ENCODE measurements at regions not wholly inside any gene's neighbourhood (a gene's known extent, or its start where the extent isn't known, plus 50 kb on each side); places are given as distances from the start of the nearest gene placed in this dataset.

DNA sequence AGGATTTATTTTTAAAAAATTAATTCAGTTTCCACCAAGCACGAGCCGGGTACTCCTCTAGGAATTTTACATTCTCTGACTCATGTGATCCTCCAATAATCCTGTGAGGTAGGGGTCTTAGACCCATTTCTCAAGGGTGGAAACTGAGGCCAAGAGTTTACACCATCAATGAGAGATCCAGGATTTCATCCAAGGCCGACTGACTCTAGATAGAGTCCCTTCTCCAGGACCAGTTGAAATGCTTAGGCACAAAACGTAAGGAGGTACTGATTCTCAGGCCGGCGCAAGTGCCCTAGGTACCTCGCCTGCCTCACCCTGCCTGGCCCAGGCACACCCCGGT, 95.7 kb upstream of the DUSP5 start:
- TF ChIP-seq, protein P1, sequence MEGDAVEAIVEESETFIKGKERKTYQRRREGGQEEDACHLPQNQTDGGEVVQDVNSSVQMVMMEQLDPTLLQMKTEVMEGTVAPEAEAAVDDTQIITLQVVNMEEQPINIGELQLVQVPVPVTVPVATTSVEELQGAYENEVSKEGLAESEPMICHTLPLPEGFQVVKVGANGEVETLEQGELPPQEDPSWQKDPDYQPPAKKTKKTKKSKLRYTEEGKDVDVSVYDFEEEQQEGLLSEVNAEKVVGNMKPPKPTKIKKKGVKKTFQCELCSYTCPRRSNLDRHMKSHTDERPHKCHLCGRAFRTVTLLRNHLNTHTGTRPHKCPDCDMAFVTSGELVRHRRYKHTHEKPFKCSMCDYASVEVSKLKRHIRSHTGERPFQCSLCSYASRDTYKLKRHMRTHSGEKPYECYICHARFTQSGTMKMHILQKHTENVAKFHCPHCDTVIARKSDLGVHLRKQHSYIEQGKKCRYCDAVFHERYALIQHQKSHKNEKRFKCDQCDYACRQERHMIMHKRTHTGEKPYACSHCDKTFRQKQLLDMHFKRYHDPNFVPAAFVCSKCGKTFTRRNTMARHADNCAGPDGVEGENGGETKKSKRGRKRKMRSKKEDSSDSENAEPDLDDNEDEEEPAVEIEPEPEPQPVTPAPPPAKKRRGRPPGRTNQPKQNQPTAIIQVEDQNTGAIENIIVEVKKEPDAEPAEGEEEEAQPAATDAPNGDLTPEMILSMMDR (conservative IDR thresholded peaks at IDR 0.05; ENCODE audit: low read depth in 2 of 2) = no peak
- TF ChIP-seq, protein P2, sequence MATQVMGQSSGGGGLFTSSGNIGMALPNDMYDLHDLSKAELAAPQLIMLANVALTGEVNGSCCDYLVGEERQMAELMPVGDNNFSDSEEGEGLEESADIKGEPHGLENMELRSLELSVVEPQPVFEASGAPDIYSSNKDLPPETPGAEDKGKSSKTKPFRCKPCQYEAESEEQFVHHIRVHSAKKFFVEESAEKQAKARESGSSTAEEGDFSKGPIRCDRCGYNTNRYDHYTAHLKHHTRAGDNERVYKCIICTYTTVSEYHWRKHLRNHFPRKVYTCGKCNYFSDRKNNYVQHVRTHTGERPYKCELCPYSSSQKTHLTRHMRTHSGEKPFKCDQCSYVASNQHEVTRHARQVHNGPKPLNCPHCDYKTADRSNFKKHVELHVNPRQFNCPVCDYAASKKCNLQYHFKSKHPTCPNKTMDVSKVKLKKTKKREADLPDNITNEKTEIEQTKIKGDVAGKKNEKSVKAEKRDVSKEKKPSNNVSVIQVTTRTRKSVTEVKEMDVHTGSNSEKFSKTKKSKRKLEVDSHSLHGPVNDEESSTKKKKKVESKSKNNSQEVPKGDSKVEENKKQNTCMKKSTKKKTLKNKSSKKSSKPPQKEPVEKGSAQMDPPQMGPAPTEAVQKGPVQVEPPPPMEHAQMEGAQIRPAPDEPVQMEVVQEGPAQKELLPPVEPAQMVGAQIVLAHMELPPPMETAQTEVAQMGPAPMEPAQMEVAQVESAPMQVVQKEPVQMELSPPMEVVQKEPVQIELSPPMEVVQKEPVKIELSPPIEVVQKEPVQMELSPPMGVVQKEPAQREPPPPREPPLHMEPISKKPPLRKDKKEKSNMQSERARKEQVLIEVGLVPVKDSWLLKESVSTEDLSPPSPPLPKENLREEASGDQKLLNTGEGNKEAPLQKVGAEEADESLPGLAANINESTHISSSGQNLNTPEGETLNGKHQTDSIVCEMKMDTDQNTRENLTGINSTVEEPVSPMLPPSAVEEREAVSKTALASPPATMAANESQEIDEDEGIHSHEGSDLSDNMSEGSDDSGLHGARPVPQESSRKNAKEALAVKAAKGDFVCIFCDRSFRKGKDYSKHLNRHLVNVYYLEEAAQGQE (IDR thresholded peaks at IDR 0.05; ENCODE audit: unreplicated experiment) = no peak
- no peak for TF ChIP-seq JUNB (IDR thresholded peaks at IDR 0.05; ENCODE audit: unreplicated experiment)
- no peak for TF ChIP-seq EZH2 (IDR thresholded peaks at IDR 0.05; ENCODE audit: low read depth, unreplicated experiment)
- TF ChIP-seq EZH2phosphoT487 (IDR thresholded peaks at IDR 0.05; ENCODE audit: unreplicated experiment) = no peak
- TF ChIP-seq POLR2AphosphoS5 (IDR thresholded peaks at IDR 0.05; ENCODE audit: low read depth) = no peak

Data from GM23338 (cell line).